HEK293 (cell line): ENCODE measurements at regions not wholly inside any gene's neighbourhood (a gene's known extent, or its start where the extent isn't known, plus 50 kb on each side); places are given as distances from the start of the nearest gene placed in this dataset.

Experiments
- CTCF ChIA-PET: fragments of 350-600 bp; formaldehyde crosslinking; extraction: SDS; loops from one replicate; lab custom pipeline; 2021; ENCODE audit warnings: antibody characterized with exemption; lab: Yijun Ruan, JAX
- POLR2A ChIA-PET: fragments of 300-600 bp; formaldehyde crosslinking; extraction: SDS; loops from one replicate; lab custom pipeline; 2020; ENCODE audit warnings: antibody characterized with exemption, inconsistent platforms; lab: Yijun Ruan, JAX
- H3K27ac ChIP-seq: fragments of 200-500 bp; sonication (Bioruptor generic); 2 replicates; pipeline ENCODE4 v1.5.1; 2014; ENCODE audit warnings: low read depth, low read length, control low read depth, inconsistent platforms; ENCODE audit errors: extremely low read depth
- H3K36me3 ChIP-seq, 2 experiments: fragments of 200-500 bp in 1 of 2; sonication (Bioruptor generic) in 1 of 2; 1 replicate in 1 of 2; 2 replicates in 1 of 2; pipeline ENCODE4 v1.5.1; 2014 to 2017; ENCODE audit warnings: inconsistent platforms in 2 of 2, low read length in 2 of 2; ENCODE audit not compliant: control insufficient read depth in 2 of 2, insufficient read depth in 1 of 2
- H3K4me1 ChIP-seq: fragments of 200-500 bp; sonication (Bioruptor generic); 2 replicates; pipeline ENCODE4 v1.5.1; 2014; ENCODE audit warnings: mild to moderate bottlenecking, low read length, inconsistent platforms; ENCODE audit not compliant: control insufficient read depth, insufficient read depth
- H3K4me3 ChIP-seq: 2 replicates; pipeline ENCODE4 v1.5.1; 2011; ENCODE audit warnings: low read depth, mild to moderate bottlenecking, control low read depth, low read length, moderate library complexity
- H3K9me3 ChIP-seq: fragments of 200-500 bp; sonication (Bioruptor generic); 2 replicates; pipeline ENCODE4 v1.5.1; 2014; ENCODE audit warnings: low read depth, low read length, inconsistent platforms; ENCODE audit not compliant: control insufficient read depth, insufficient read depth
- PRDM6 ChIP-seq: fragments of 450-650 bp; formaldehyde crosslinking; IDR thresholded peaks from 2 replicates; pipeline ENCODE4 v1.5.1; 2017; ENCODE audit warnings: missing biosample characterization, missing genetic modification characterization
- RBAK ChIP-seq: fragments of 450-650 bp; formaldehyde crosslinking; IDR thresholded peaks from 2 replicates; pipeline ENCODE4 v1.5.1; 2016; ENCODE audit warnings: missing biosample characterization, missing genetic modification characterization
- REST ChIP-seq: fragments of 450-650 bp; formaldehyde crosslinking; IDR thresholded peaks from 2 replicates; pipeline ENCODE4 v1.5.1; 2016; ENCODE audit warnings: missing biosample characterization, missing genetic modification characterization
- SP2 ChIP-seq: fragments of 450-650 bp; formaldehyde crosslinking; IDR thresholded peaks from 2 replicates; pipeline ENCODE4 v1.5.1; 2016; ENCODE audit warnings: missing biosample characterization, missing genetic modification characterization
- TCF7L2 ChIP-seq: IDR thresholded peaks from 2 replicates; pipeline ENCODE4 v1.6.1; 2011; ENCODE audit warnings: low read depth, mild to moderate bottlenecking, inconsistent platforms, low read length, moderate library complexity, borderline replicate concordance
- ZBTB49 ChIP-seq: fragments of 450-650 bp; formaldehyde crosslinking; IDR thresholded peaks from 2 replicates; pipeline ENCODE4 v1.5.1; 2016; ENCODE audit warnings: missing biosample characterization, missing genetic modification characterization, low read depth
- ZBTB6 ChIP-seq: fragments of 450-650 bp; formaldehyde crosslinking; IDR thresholded peaks from 2 replicates; pipeline ENCODE4 v1.5.1; 2017; ENCODE audit warnings: missing biosample characterization, missing genetic modification characterization
- ZEB2 ChIP-seq: fragments of 450-650 bp; formaldehyde crosslinking; IDR thresholded peaks from 2 replicates; pipeline ENCODE4 v1.5.1; 2016; ENCODE audit warnings: missing biosample characterization, missing genetic modification characterization
- ZNF146 ChIP-seq: fragments of 450-650 bp; formaldehyde crosslinking; IDR thresholded peaks from 2 replicates; pipeline ENCODE4 v1.5.1; 2016; ENCODE audit warnings: missing biosample characterization, missing genetic modification characterization
- ZNF214 ChIP-seq: fragments of 450-650 bp; formaldehyde crosslinking; IDR thresholded peaks from 2 replicates; pipeline ENCODE4 v1.5.1; 2017; ENCODE audit warnings: missing biosample characterization, mild to moderate bottlenecking, missing genetic modification characterization, borderline replicate concordance
- ZNF274 ChIP-seq, 2 experiments: fragments of 200-500 bp in 1 of 2; fragments of 450-650 bp in 1 of 2; sonication (Bioruptor generic) in 1 of 2; formaldehyde crosslinking in 1 of 2; IDR thresholded peaks; 2 replicates each; pipeline versions ENCODE4 v1.5.1 to v1.6.1; 2014 to 2016; ENCODE audit warnings: borderline replicate concordance in 1 of 2, inconsistent platforms in 1 of 2, low read length in 1 of 2, missing biosample characterization in 1 of 2, missing genetic modification characterization in 1 of 2
- ZNF433 ChIP-seq: fragments of 450-650 bp; formaldehyde crosslinking; IDR thresholded peaks from 2 replicates; pipeline ENCODE4 v1.5.1; 2016; ENCODE audit warnings: missing biosample characterization, missing genetic modification characterization, low read depth
- ZNF501 ChIP-seq: fragments of 450-650 bp; formaldehyde crosslinking; IDR thresholded peaks from 2 replicates; pipeline ENCODE4 v1.5.1; 2016; ENCODE audit warnings: missing biosample characterization, missing genetic modification characterization
- ZNF623 ChIP-seq: fragments of 450-650 bp; formaldehyde crosslinking; IDR thresholded peaks from 2 replicates; pipeline ENCODE4 v1.5.1; 2016; ENCODE audit warnings: missing biosample characterization, missing genetic modification characterization
- ZNF658 ChIP-seq: fragments of 450-650 bp; formaldehyde crosslinking; IDR thresholded peaks from 2 replicates; pipeline ENCODE4; 2016; ENCODE audit warnings: missing biosample characterization, missing genetic modification characterization
- ZNF664 ChIP-seq: fragments of 450-650 bp; formaldehyde crosslinking; IDR thresholded peaks from 2 replicates; pipeline ENCODE4 v1.5.1; 2016; ENCODE audit warnings: missing biosample characterization, missing genetic modification characterization
- ZSCAN23 ChIP-seq: fragments of 450-650 bp; formaldehyde crosslinking; IDR thresholded peaks from 2 replicates; pipeline ENCODE4 v1.5.1; 2016; ENCODE audit warnings: missing biosample characterization, missing genetic modification characterization
- TF ChIP-seq, protein P1 (sequence below): fragments of 450-650 bp; formaldehyde crosslinking; IDR thresholded peaks from 2 replicates; pipeline ENCODE4 v1.5.1; 2017; ENCODE audit warnings: missing biosample characterization, missing genetic modification characterization

DNA sequence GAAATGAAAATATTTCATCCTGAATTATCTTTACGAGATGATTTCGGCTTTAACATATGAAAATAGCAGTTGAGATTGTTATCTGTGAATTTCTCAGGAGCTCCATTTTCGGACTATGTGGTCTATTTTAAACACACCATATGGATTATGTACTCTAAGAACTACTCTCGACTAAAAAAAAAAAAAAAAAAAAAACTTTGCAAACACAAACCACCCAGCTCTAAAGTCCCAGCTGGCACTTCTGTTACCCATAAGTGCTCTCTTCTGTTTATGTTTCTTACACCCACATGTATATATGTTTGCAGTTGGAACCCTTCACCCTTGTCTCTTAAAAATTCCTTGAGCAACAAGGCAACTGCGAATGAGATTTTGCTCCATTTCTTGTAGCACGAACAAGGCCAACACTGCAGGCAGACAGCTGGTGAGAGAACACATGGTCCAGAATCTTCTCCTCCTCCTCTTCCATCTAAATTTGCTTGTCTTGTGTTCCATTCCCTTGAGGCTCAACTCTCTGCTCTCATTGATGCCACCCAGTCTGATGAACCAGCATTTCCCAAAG, 172.7 kb upstream of the HCCS start:
- POLR2A ChIA-PET, result interaction anchor here (0.7 kb wide), 1 partner anchor 9 kb away, joined by 3 read pairs; no protein-coding TSS in a partner anchor
- Histone ChIP-seq H3K9me3 (no peaks in the 10 kb centered on the region), H3K27ac (no peak overlapping the region), H3K36me3 (no peaks in the 10 kb centered on the region), H3K4me3 (no peak overlapping the region), H3K4me1 (no peaks in the 10 kb centered on the region)
- CTCF ChIA-PET, result no interaction called here
- TF ChIP-seq TCF7L2, result no peak
- TF ChIP-seq ZNF146 (tag by site-specific recombination), result no peak
- TF ChIP-seq ZSCAN23, result no peak
- TF ChIP-seq ZNF658 (tag by site-specific recombination), result no peak
- TF ChIP-seq ZNF664 (tag by site-specific recombination), result no peak

GRCh38 chrX:10939424-10939823, 171.7 kb upstream of the HCCS start:
- Histone ChIP-seq H3K4me1 (no peaks in the 10 kb centered on the region), H3K36me3 (no peaks in the 10 kb centered on the region), H3K27ac (no peak overlapping the region), H3K9me3 (no peaks in the 10 kb centered on the region), H3K4me3 (no peak overlapping the region)
- POLR2A ChIA-PET, result no interaction called here
- TF ChIP-seq ZBTB6 (tag by site-specific recombination) (no peak), ZNF274 (IDR thresholded peaks at IDR 0.05; ENCODE audit: low read length) (no peak), ZNF274 (tag by site-specific recombination; IDR thresholded peaks at IDR 0.05; ENCODE audit: borderline replicate concordance) (no peak), ZNF623 (tag by site-specific recombination) (no peak), ZNF433 (tag by site-specific recombination) (no peak), SP2 (tag by site-specific recombination) (no peak)
- TF ChIP-seq, protein P1, sequence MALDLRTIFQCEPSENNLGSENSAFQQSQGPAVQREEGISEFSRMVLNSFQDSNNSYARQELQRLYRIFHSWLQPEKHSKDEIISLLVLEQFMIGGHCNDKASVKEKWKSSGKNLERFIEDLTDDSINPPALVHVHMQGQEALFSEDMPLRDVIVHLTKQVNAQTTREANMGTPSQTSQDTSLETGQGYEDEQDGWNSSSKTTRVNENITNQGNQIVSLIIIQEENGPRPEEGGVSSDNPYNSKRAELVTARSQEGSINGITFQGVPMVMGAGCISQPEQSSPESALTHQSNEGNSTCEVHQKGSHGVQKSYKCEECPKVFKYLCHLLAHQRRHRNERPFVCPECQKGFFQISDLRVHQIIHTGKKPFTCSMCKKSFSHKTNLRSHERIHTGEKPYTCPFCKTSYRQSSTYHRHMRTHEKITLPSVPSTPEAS (tag by site-specific recombination), result no peak
- CTCF ChIA-PET, result no interaction called here

DNA sequence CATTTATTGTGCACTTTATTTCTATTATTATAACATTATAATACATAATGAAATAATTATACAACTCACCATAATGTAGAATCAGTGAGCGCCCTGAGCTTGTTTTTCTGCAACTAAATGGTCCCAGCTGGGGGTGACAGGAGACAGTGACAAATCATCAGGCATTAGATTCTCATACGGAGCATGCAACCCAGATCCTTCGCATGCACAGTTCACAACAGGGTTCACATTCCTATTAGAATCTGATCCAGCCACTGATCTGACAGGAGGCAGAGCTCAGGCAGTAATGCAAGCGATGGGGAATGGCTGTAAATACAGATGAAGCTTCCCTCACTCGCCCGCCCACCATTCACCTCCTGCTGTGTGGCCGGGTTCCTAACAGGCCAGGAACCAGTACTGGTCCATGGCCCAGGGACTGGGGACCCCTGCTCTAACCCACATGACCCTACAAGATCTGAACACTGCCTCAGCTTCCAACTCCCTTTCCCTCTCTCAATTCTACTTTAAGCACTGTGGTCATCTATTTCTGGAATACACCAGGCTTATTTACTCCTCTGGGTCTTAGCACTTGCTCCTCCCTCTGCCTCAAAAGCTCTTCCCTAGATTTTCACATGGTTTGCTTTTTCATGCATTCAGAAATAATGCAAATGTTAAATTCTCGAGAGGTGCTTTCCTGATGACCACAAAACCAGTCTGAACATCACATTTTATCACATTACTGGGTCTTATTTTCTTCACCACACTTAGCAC, 166.8 kb upstream of the HCCS start:
- H3K27ac ChIP-seq, result no peak overlapping the region
- no peak overlapping the region for H3K4me3 ChIP-seq
- H3K9me3 ChIP-seq, result no peaks in the 10 kb centered on the region
- H3K4me1 ChIP-seq, result no peaks in the 10 kb centered on the region
- POLR2A ChIA-PET, result no interaction called here
- CTCF ChIA-PET, result no interaction called here
- no peaks in the 10 kb centered on the region for H3K36me3 ChIP-seq
- TF ChIP-seq RBAK (tag by site-specific recombination), result no peak
- no peak for TF ChIP-seq REST (tag by site-specific recombination)
- no peak for TF ChIP-seq ZEB2 (tag by site-specific recombination)
- no peak for TF ChIP-seq ZNF501 (tag by site-specific recombination)
- TF ChIP-seq PRDM6, result no peak
- no peak for TF ChIP-seq ZBTB49
- no peak for TF ChIP-seq ZNF214 (tag by site-specific recombination)
